Keratinocyte (primary cell): ENCODE measurements at regions not wholly inside any gene's neighbourhood (a gene's known extent, or its start where the extent isn't known, plus 50 kb on each side); places are given as distances from the start of the nearest gene placed in this dataset.

ENCODE experiments used
- DNase-seq: peaks from one replicate; pipeline ENCODE4 v3.0.0-alpha.2; 2011; ENCODE audit warnings: low read depth, missing footprints, low spot score
- FAIRE-seq: peaks from 2 replicates; lab custom pipeline; 2011; peaks lifted over from hg19 to GRCh38; lab: Jason Lieb, UNC
- H2AFZ ChIP-seq: 2 replicates; pipeline ENCODE4 v1.6.0; 2012; ENCODE audit warnings: low read length, control low read depth, inconsistent platforms; ENCODE audit not compliant: control insufficient read depth
- H3K27ac ChIP-seq: 2 replicates; pipeline ENCODE4 v1.5.1; 2011; ENCODE audit warnings: low read length; ENCODE audit not compliant: control insufficient read depth, insufficient read depth
- H3K27me3 ChIP-seq: 3 replicates; pipeline ENCODE4 v1.6.0; 2011; ENCODE audit warnings: low read length; ENCODE audit not compliant: control insufficient read depth, insufficient read depth; ENCODE audit errors: extremely low read depth
- H3K36me3 ChIP-seq, 2 experiments: 2 replicates in 1 of 2; 3 replicates in 1 of 2; pipeline ENCODE4 v1.5.1; 2011; ENCODE audit warnings: low read length in 2 of 2, mild to moderate bottlenecking in 1 of 2; ENCODE audit not compliant: control insufficient read depth in 2 of 2, insufficient read depth in 2 of 2; ENCODE audit errors: extremely low read depth in 1 of 2
- H3K4me1 ChIP-seq: 3 replicates; pipeline ENCODE4 v1.5.1; 2011; ENCODE audit warnings: low read length; ENCODE audit not compliant: control insufficient read depth, insufficient read depth; ENCODE audit errors: extremely low read depth
- H3K4me2 ChIP-seq: 3 replicates; pipeline ENCODE4 v1.6.0; 2011; ENCODE audit warnings: low read depth, low read length; ENCODE audit not compliant: control insufficient read depth, insufficient read depth; ENCODE audit errors: extremely low read depth
- H3K4me3 ChIP-seq, 3 experiments: fragments of 200-600 bp in 1 of 3; sonication (generic) in 1 of 3; 2 replicates in 2 of 3; 3 replicates in 1 of 3; pipeline ENCODE4 v1.5.1; 2011 to 2016; ENCODE audit warnings: low read length in 3 of 3, mild to moderate bottlenecking in 3 of 3, control low read depth in 2 of 3, inconsistent platforms in 1 of 3, low read depth in 1 of 3, mixed read lengths in 1 of 3, mixed run types in 1 of 3, moderate library complexity in 1 of 3; ENCODE audit not compliant: control insufficient read depth in 2 of 3, insufficient read depth in 2 of 3; ENCODE audit errors: extremely low read depth in 1 of 3
- H3K79me2 ChIP-seq: 2 replicates; pipeline ENCODE4 v1.6.0; 2012; ENCODE audit warnings: low read length; ENCODE audit not compliant: control insufficient read depth, insufficient read depth
- H3K9ac ChIP-seq: 3 replicates; pipeline ENCODE4 v1.6.0; 2011; ENCODE audit warnings: low read length; ENCODE audit not compliant: control insufficient read depth, insufficient read depth; ENCODE audit errors: extremely low read depth
- H3K9me1 ChIP-seq: 3 replicates; pipeline ENCODE4 v1.6.0; 2011; ENCODE audit warnings: low read length; ENCODE audit not compliant: control insufficient read depth, insufficient read depth; ENCODE audit errors: extremely low read depth
- H3K9me3 ChIP-seq: 2 replicates; pipeline ENCODE4 v1.5.1; 2012; ENCODE audit warnings: low read depth, low read length; ENCODE audit not compliant: control insufficient read depth
- H4K20me1 ChIP-seq: 3 replicates; pipeline ENCODE4 v1.6.0; 2011; ENCODE audit warnings: low read length; ENCODE audit not compliant: control insufficient read depth, insufficient read depth; ENCODE audit errors: extremely low read depth
- EZH2 ChIP-seq: IDR thresholded peaks from one replicate; pipeline ENCODE4 v1.6.1; 2012; ENCODE audit warnings: inconsistent platforms, mild to moderate bottlenecking, low read length, moderate library complexity
- dilution Hi-C: fragments of 300-500 bp; cut with MboI; formaldehyde crosslinking; loops from one replicate; pipeline ENCODE4 v1.7.0; 2020; ENCODE audit warnings: low sequenced_read_pairs; ENCODE audit not compliant: extremely low pct_ligation_motif_present
- TF ChIP-seq, protein P1 (sequence below), 3 experiments: IDR thresholded peaks in 1 of 3; conservative IDR thresholded peaks in 1 of 3; optimal IDR thresholded peaks in 1 of 3; 2 replicates in 2 of 3; 3 replicates in 1 of 3; pipeline versions ENCODE3 to v1.5.1; 2011; ENCODE audit warnings: low read length in 3 of 3, mild to moderate bottlenecking in 3 of 3, moderate library complexity in 2 of 3, control low read depth in 1 of 3, inconsistent platforms in 1 of 3; ENCODE audit not compliant: insufficient read depth in 2 of 3; ENCODE audit errors: extremely low read depth in 1 of 3

DNA sequence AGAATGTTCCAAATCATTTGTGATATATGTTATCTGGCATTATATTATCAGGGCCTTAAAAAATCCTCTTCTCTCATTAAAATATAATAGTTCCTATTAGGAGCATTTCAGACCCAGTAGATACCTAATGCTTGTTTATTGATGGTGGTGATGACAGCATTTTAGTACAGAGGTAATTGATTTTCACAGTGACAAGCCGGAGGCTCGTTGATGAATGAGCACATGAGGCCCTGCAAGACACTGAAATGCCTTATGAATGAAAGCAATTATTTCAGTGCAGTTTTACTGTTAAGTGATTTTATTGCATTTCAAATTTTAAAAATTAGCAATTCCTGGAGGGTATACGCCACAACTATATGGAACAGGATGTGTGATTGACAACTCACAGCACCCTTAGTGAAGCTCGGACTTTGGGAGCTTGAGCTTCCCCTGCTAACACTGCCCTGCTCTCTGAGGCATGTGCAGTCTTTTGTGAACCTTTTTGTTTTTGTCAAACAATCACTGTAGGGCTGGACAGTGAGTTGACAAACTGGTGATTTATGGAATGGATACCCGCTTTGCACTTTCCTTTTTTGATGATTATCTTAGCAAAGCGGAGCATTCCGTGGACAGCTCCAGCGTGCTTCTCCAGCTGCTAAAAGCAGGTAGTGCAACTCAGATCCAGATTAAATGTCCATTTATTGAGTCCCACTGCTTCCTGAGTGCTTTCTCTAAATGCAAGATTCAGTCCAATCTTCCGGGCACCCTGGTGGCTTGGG, 187.0 kb upstream of the ATP10A start:
- H2AFZ ChIP-seq: no peak overlapping the region
- TF ChIP-seq, protein P1, sequence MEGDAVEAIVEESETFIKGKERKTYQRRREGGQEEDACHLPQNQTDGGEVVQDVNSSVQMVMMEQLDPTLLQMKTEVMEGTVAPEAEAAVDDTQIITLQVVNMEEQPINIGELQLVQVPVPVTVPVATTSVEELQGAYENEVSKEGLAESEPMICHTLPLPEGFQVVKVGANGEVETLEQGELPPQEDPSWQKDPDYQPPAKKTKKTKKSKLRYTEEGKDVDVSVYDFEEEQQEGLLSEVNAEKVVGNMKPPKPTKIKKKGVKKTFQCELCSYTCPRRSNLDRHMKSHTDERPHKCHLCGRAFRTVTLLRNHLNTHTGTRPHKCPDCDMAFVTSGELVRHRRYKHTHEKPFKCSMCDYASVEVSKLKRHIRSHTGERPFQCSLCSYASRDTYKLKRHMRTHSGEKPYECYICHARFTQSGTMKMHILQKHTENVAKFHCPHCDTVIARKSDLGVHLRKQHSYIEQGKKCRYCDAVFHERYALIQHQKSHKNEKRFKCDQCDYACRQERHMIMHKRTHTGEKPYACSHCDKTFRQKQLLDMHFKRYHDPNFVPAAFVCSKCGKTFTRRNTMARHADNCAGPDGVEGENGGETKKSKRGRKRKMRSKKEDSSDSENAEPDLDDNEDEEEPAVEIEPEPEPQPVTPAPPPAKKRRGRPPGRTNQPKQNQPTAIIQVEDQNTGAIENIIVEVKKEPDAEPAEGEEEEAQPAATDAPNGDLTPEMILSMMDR (optimal IDR thresholded peaks at IDR 0.05 in 1 of 3, IDR thresholded peaks at IDR 0.05 in 1 of 3, conservative IDR thresholded peaks at IDR 0.05 in 1 of 3; ENCODE audit: extremely low read depth in 1 of 3, insufficient read depth in 2 of 3, low read length in 3 of 3): no peak
- TF ChIP-seq EZH2: no peak
- no peaks in the 10 kb centered on the region for H4K20me1 ChIP-seq
- no peaks in the 10 kb centered on the region for H3K36me3 ChIP-seq
- no peak overlapping the region for H3K27ac ChIP-seq
- no peaks in the 10 kb centered on the region for H3K4me1 ChIP-seq
- no peak overlapping the region for H3K4me3 ChIP-seq
- no peak overlapping the region for H3K4me2 ChIP-seq
- peaks cover 3% of the 10 kb centered on the region for H3K9me3 ChIP-seq
- dilution Hi-C loops: no loop called here
- no peaks in the 10 kb centered on the region for H3K27me3 ChIP-seq
- no peaks in the 10 kb centered on the region for H3K79me2 ChIP-seq
- FAIRE-seq: no peak
- DNase-seq: no peak
- no peaks in the 10 kb centered on the region for H3K9me1 ChIP-seq
- H3K9ac ChIP-seq: no peak overlapping the region

DNA sequence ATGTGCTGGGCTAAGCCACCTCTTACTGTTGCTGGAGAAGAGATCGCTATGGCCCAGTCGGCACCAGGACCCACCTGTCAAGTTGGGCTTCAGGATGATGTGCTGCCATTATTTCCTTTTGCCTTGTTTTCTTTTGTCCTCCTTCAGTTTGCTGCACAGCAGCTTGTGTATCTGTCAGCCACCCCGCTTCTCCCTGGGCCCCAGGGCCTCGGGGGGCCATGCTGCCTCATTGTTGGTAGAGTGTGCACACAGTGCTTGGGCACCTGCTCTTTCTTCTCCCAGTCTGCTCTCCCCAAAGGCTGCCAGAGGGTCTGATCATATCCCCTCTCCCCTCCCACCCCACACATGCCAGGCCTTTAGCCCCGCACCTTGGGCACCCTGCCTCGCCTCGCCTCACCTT, 185.5 kb upstream of the ATP10A start:
- Histone ChIP-seq H4K20me1 (no peaks in the 10 kb centered on the region), H3K9me1 (no peaks in the 10 kb centered on the region), H3K27ac (no peak overlapping the region), H3K4me1 (no peaks in the 10 kb centered on the region), H3K9me3 (peaks cover 5% of the 10 kb centered on the region), H3K9ac (no peak overlapping the region), H3K4me2 (no peak overlapping the region), H3K4me3 (no peak overlapping the region), H3K27me3 (no peaks in the 10 kb centered on the region), H3K79me2 (no peaks in the 10 kb centered on the region), H2AFZ (no peak overlapping the region), H3K36me3 (no peaks in the 10 kb centered on the region)
- DNase-seq (no peak), FAIRE-seq (no peak)
- dilution Hi-C loops: no loop called here
- TF ChIP-seq, protein P1 (optimal IDR thresholded peaks at IDR 0.05 in 1 of 3, IDR thresholded peaks at IDR 0.05 in 1 of 3, conservative IDR thresholded peaks at IDR 0.05 in 1 of 3; ENCODE audit: extremely low read depth in 1 of 3, insufficient read depth in 2 of 3, low read length in 3 of 3): no peak
- TF ChIP-seq EZH2: no peak
